GM12874 (cell line): ENCODE measurements at regions not wholly inside any gene's neighbourhood (a gene's known extent, or its start where the extent isn't known, plus 50 kb on each side); places are given as distances from the start of the nearest gene placed in this dataset.

Experiments used
- CTCF ChIP-seq: IDR thresholded peaks from 2 replicates; pipeline ENCODE4 v1.5.1; 2011; ENCODE audit warnings: low read depth, mild to moderate bottlenecking, control low read depth, low read length, moderate library complexity; ENCODE audit not compliant: insufficient read depth

GRCh38 chr5:164073081-164073480 lies 567.7 kb downstream of the MAT2B start:
- TF ChIP-seq CTCF = no peak

DNA sequence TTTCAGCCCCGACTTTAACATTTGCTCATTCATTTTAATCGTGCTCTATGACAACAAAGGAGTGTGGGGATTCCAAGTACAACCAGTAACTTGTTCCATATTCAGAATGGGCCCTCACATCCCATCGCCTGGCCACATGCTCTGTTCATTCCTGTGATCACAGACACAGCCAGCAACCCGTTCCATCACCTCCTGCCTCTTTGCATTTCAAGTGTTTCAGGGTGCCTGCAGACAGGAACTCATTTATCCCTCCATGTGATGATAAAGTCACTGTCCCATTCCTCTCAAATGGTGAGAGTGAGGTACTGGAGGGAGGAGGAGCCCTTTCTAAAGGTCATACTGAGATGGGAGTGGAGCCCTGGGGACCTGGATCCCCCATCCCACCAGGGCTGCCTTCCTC lies 571.1 kb downstream of the MAT2B start:
- no peak for TF ChIP-seq CTCF

DNA sequence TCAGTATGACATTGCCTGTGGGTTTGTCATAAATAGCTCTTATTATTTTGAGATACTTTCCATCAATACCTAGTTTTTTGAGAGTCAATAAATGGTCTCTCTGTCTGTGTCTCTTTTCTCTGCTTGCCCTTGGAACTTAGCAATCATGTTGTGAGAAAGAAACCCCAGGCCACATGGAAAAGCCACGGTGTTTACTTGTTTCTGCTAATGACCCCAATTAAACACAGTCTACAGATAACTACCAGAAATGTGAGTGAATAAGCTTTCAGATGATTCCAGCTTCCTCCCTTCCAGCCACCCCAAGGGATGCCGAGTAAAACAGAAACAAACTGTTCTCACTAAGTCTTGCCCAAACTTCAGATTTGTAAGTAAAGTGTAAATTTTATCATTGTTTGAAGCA lies 584.9 kb downstream of the MAT2B start:
- TF ChIP-seq CTCF = no peak

- TF ChIP-seq CTCF = no peak
Measured at GRCh38 chr5:164091836-164092235, 586.4 kb downstream of the MAT2B start.

GRCh38 chr5:164094291-164094690 lies 588.9 kb downstream of the MAT2B start:
- no peak for TF ChIP-seq CTCF

- TF ChIP-seq CTCF = no peak
Measured at GRCh38 chr5:164097749-164098148, 592.3 kb downstream of the MAT2B start.

DNA sequence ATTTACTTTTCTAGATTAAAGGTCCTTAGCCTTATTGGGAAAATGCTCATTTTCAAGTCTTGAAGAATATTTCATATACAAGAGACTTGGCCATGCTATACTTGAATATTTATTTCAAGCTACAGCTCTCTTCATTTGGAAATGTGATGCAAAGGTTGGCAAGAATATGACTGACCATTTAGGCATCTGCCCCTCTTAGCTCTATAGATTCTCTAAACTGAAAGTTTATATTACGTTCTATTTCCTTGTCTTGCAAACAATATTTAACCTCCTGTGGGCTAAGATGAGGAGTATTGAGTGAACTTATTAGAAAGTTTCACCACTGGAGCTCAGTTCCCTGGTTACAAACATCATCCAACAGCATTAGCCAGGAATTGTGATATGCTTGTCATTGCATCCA lies 593.1 kb downstream of the MAT2B start:
- TF ChIP-seq CTCF = no peak

- TF ChIP-seq CTCF = no peak
Measured at GRCh38 chr5:164098979-164099378, 593.6 kb downstream of the MAT2B start.
